GM12875 (cell line): ENCODE measurements at regions not wholly inside any gene's neighbourhood (a gene's known extent, or its start where the extent isn't known, plus 50 kb on each side); places are given as distances from the start of the nearest gene placed in this dataset.

Experiments used
- H3K4me3 ChIP-seq: one replicate; pipeline ENCODE4 v1.5.1; 2011; ENCODE audit warnings: low read depth, low read length, control low read depth
- TF ChIP-seq, protein P1 (sequence below): IDR thresholded peaks from 2 replicates; pipeline ENCODE4 v1.5.1; 2011; ENCODE audit warnings: low read depth, mild to moderate bottlenecking, control low read depth, inconsistent platforms, low read length, moderate library complexity, borderline replicate concordance; ENCODE audit not compliant: insufficient read depth

DNA sequence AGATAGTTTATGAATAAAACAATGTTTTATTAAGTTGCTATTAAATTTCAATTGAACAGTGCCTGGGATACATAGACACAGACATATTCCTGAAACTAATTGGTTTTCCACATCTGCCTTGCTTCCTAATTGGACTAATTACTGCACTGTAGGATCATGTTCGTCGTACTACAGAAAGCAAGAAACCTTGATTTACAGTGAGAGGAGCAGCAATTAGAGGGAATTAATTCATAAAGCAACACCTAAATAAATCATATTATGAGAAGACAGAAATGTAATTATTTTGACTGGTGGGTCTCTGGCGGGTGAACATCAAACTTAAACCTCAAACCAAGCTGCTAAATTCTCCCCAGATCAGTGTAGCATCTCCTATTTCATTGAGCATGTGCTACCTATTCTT lies 124.6 kb upstream of the CAMK1G start:
- TF ChIP-seq, protein P1, sequence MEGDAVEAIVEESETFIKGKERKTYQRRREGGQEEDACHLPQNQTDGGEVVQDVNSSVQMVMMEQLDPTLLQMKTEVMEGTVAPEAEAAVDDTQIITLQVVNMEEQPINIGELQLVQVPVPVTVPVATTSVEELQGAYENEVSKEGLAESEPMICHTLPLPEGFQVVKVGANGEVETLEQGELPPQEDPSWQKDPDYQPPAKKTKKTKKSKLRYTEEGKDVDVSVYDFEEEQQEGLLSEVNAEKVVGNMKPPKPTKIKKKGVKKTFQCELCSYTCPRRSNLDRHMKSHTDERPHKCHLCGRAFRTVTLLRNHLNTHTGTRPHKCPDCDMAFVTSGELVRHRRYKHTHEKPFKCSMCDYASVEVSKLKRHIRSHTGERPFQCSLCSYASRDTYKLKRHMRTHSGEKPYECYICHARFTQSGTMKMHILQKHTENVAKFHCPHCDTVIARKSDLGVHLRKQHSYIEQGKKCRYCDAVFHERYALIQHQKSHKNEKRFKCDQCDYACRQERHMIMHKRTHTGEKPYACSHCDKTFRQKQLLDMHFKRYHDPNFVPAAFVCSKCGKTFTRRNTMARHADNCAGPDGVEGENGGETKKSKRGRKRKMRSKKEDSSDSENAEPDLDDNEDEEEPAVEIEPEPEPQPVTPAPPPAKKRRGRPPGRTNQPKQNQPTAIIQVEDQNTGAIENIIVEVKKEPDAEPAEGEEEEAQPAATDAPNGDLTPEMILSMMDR: no peak

DNA sequence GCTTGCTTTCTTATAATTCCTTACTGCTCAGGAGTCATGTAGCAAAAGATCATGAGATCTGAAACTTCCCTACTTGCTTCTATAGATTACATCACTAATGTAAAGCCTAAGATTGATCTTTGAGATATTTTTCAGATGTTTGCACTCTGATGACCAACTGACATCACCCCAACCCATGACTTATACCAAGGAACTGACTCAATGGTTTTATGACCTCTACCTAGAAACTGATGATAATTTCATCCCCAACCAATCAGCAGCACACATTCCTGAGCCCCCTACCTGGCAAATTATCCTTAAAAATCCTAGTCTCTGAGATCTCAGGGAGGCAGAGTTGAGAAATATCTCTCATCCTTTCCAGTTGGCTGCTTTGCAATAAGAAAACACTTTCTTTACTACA lies 122.3 kb upstream of the CAMK1G start:
- TF ChIP-seq, protein P1: no peak
- no peak overlapping the region for H3K4me3 ChIP-seq

More for the DNA sequence above, 124.6 kb upstream of the CAMK1G start:
- H3K4me3 ChIP-seq: no peak overlapping the region

DNA sequence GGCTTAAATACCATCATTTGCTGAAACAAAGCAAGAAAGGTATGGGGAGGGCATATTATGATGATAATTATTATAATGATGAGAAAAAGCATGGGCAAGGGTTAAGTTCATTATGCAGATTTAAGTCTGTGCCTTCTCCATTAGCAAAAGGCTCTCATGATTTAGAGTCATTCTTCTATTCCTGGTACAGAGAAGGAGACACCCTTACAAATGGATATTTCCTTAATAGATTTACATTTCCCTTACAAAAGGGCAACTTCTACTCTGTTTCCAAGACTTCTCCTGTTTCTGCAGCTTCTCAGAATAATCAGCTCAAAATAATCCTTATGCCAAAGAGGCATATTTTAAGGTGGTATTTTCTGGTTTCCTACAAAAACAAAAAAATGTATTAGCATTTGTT lies 121.1 kb upstream of the CAMK1G start:
- TF ChIP-seq, protein P1: no peak
- no peak overlapping the region for H3K4me3 ChIP-seq

DNA sequence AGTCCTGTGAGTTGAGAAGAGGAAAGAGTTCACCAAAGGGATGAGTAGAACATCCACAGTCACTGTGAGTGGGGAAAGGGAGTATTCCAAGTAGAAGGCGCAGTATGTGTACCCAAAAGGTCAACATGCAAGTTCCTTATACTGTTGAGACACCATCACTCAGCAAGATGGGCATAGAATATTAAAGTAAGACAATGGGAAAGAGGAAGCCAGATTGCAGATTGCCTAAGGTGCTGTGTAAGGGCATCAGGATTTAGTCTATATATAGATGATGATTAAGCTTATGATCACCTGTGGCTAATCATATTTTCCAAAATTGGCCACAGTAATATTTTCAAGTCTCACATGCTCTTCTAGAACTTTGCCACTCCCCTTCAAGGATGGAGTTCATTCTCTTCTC lies 120.1 kb upstream of the CAMK1G start:
- H3K4me3 ChIP-seq: no peak overlapping the region

DNA sequence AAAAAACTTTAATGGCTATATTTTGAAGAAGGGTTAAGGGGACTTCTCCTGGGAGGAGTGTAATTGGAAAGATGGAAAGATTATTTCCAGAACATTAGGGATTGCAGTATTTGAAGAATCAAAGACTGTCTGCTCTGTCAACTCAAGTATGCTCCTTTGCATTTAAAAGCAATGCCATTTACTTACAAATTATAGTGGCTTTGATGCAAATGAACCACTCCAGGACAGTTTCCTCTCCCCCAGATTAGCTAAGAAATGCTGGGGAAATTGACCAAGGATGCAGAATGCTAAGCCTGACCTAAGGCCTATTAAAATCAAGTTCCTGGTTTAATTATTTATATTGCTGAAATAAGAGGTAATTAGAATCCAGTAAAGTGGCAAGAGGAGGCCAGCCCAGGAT lies 110.5 kb upstream of the CAMK1G start:
- TF ChIP-seq, protein P1: no peak
- no peak overlapping the region for H3K4me3 ChIP-seq

More for the DNA sequence above, 120.1 kb upstream of the CAMK1G start:
- TF ChIP-seq, protein P1: no peak

DNA sequence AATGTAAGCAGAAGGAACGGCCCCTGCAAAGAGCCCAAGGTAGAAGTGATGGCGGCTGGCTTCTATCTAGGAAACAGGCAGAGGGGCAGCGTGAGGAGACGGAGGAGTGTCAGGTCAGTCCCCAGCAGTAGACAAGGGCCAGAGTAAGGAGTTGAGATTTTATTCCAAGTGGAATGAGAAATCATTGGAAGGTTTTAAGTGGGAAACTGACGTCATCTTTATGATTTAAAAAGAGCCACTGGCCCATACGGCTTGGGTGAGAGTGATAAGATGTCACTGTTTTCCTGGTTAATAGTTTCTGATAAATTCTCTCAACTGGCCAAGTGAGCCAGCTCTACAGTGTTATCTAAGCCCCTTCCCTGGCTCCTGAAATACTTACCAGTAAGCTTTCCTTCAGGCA lies 103.2 kb upstream of the CAMK1G start:
- TF ChIP-seq, protein P1: no peak
- no peak overlapping the region for H3K4me3 ChIP-seq

DNA sequence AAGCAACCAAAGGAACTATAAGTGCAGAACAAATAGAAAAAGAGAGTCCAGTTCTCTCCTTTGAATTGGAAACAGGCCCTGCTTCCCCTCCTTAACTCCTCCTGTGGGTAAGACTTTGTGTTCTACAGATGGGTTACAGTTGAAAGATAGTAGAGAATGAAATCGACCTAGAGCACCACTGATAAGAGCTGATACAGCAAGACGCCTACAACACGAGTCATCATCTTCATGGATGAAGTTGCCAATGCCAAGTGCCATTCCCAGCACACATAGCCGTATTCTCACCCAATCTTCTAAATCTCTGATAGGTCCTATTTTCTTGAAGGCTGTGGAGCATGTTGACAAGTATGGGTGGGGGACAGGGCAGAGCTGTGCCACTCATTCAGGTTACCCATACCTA lies 99.8 kb upstream of the CAMK1G start:
- H3K4me3 ChIP-seq: no peak overlapping the region
- TF ChIP-seq, protein P1: no peak
